HG03045 (cell line): ENCODE measurements at regions not wholly inside any gene's neighbourhood (a gene's known extent, or its start where the extent isn't known, plus 50 kb on each side); places are given as distances from the start of the nearest gene placed in this dataset.

Source experiments
- ATAC-seq: cut with Tn5 transposase; IDR thresholded peaks from one replicate; pipeline ENCODE4 v1.9.1; 2021; ENCODE audit warnings: mild to moderate bottlenecking, moderate library complexity; ENCODE audit not compliant: unreplicated experiment

GRCh38 chr5:7330256-7330655 lies 65.7 kb upstream of the ADCY2 start:
- ATAC-seq, result no peak

GRCh38 chr5:7331131-7331530 lies 64.8 kb upstream of the ADCY2 start:
- no peak for ATAC-seq
